ENCODE measurements at regions not wholly inside any gene's neighbourhood (a gene's known extent, or its start where the extent isn't known, plus 50 kb on each side); places are given as distances from the start of the nearest gene placed in this dataset.

DNA sequence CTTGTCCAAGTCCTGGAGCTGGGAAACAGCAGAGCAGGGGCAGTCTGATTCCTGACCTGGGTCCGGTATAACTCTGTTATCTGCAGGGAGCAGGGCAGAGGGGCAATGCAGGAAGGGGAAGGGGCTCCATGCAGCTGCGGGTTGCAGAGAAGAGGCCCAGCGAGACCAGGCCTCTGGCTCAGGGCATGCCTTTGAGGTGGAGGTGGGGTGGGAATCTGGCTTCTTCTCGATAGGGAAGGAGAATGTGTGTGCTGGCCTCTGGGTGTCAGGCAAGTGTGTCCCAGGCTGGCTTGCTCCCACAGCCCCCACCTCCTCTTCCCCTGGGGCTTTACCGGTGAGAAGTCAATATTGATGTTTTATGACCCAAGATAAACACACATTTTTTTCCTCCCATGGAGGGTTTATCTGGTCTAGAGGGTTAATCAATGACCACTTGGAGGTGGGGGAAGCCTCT is 187.1 kb upstream of the HAAO start:
- TF ChIP-seq CTCF (IDR thresholded peaks at IDR 0.05; ENCODE audit: extremely low read depth in 1 of 2, insufficient read depth in 1 of 2, low read depth in 1 of 2, low read length in 2 of 2) (no peak), EZH2 (IDR thresholded peaks at IDR 0.05; ENCODE audit: borderline replicate concordance, low read depth, low read length, severe bottlenecking) (no peak), POLR2A (IDR thresholded peaks at IDR 0.05; ENCODE audit: low read depth, low read length) (no peak)

All from endothelial cell of umbilical vein (primary cell).